A673 (cell line): ENCODE measurements at regions not wholly inside any gene's neighbourhood (a gene's known extent, or its start where the extent isn't known, plus 50 kb on each side); places are given as distances from the start of the nearest gene placed in this dataset.

Experiments used
- BruUV-seq: library from RNA; stranded (reverse); fragments of 400-500 nt; replicated peaks from 2 replicates; lab custom pipeline; 2021; lab: Mats Ljungman, UMichigan
- CTCF ChIA-PET: fragments of 300-600 bp; sonication (Branson Sonifier 250); formaldehyde crosslinking; loops from one replicate; lab custom pipeline; 2022; ENCODE audit warnings: antibody characterized with exemption; lab: Charles Lee
- POLR2A ChIA-PET: fragments of 300-600 bp; sonication (Branson Sonifier 250); formaldehyde crosslinking; loops from one replicate; lab custom pipeline; 2022; ENCODE audit warnings: antibody characterized with exemption; ENCODE audit not compliant: low non-redundant PET; lab: Charles Lee
- DNase-seq: peaks from one replicate; pipeline ENCODE4 v3.0.0-alpha.2; 2015; ENCODE audit warnings: low spot score
- H3K27ac ChIP-seq: fragments of 200-600 bp; sonication (generic); 2 replicates; pipeline ENCODE4 v1.5.1; 2016; ENCODE audit warnings: mixed run types, low read depth, mild to moderate bottlenecking, mixed read lengths, antibody characterized with exemption, low read length; ENCODE audit not compliant: poor library complexity, severe bottlenecking
- H3K27me3 ChIP-seq: fragments of 200-600 bp; sonication (generic); replicated peaks from 2 replicates; pipeline ENCODE4 v1.6.1; 2017; ENCODE audit warnings: mixed run types, low read depth, mild to moderate bottlenecking, mixed read lengths, antibody characterized with exemption, low read length; ENCODE audit not compliant: insufficient read depth, poor library complexity
- H3K36me3 ChIP-seq: fragments of 200-600 bp; sonication (generic); 2 replicates; pipeline ENCODE4 v1.6.1; 2016; ENCODE audit warnings: mixed run types, mild to moderate bottlenecking, mixed read lengths, antibody characterized with exemption, low read length; ENCODE audit not compliant: insufficient read depth, poor library complexity, severe bottlenecking
- H3K4me1 ChIP-seq: fragments of 200-600 bp; sonication (generic); 2 replicates; pipeline ENCODE4 v1.6.1; 2017; ENCODE audit warnings: mixed run types, mild to moderate bottlenecking, mixed read lengths, antibody characterized with exemption, low read length; ENCODE audit not compliant: insufficient read depth, poor library complexity, severe bottlenecking
- H3K4me3 ChIP-seq: fragments of 200-600 bp; sonication (generic); 2 replicates; pipeline ENCODE4 v1.5.1; 2016; ENCODE audit warnings: low read depth, mixed run types, mild to moderate bottlenecking, mixed read lengths, low read length; ENCODE audit not compliant: poor library complexity, severe bottlenecking
- H3K9me3 ChIP-seq: fragments of 200-600 bp; sonication (generic); 2 replicates; pipeline ENCODE4 v1.6.1; 2016; ENCODE audit warnings: mixed run types, low read depth, mild to moderate bottlenecking, mixed read lengths, antibody characterized with exemption, low read length; ENCODE audit not compliant: poor library complexity, severe bottlenecking
- EZH2 ChIP-seq: fragments of 200-600 bp; sonication (generic); IDR thresholded peaks from 2 replicates; pipeline ENCODE4 v1.6.1; 2017; ENCODE audit warnings: borderline replicate concordance, low read depth, mild to moderate bottlenecking, mixed read lengths, antibody characterized with exemption, low read length; ENCODE audit not compliant: poor library complexity, severe bottlenecking
- intact Hi-C: fragments of 100-400 bp; cut with micrococcal nuclease; formaldehyde crosslinking; loops from one replicate; pipeline ENCODE4 v1.10.0; 2022; ENCODE audit not compliant: unreplicated experiment
- TF ChIP-seq, protein P1 (sequence below): fragments of 300-800, 200-600 bp; sonication (generic); conservative IDR thresholded peaks from 2 replicates; pipeline ENCODE4 v1.5.1; 2017; ENCODE audit warnings: low read depth, mild to moderate bottlenecking, antibody characterized with exemption, low read length, moderate library complexity, mixed read lengths

GRCh38 chr6:147057705-147058342 is 146.4 kb upstream of the STXBP5 start:
- Histone ChIP-seq H3K36me3 (no peaks in the 10 kb centered on the region), H3K4me1 (no peaks in the 10 kb centered on the region), H3K9me3 (no peaks in the 10 kb centered on the region), H3K27me3 (no peaks in the 10 kb centered on the region), H3K4me3 (no peak overlapping the region), H3K27ac (no peak overlapping the region)
- intact Hi-C loops = no loop called here
- no peak for TF ChIP-seq EZH2
- TF ChIP-seq, protein P1, sequence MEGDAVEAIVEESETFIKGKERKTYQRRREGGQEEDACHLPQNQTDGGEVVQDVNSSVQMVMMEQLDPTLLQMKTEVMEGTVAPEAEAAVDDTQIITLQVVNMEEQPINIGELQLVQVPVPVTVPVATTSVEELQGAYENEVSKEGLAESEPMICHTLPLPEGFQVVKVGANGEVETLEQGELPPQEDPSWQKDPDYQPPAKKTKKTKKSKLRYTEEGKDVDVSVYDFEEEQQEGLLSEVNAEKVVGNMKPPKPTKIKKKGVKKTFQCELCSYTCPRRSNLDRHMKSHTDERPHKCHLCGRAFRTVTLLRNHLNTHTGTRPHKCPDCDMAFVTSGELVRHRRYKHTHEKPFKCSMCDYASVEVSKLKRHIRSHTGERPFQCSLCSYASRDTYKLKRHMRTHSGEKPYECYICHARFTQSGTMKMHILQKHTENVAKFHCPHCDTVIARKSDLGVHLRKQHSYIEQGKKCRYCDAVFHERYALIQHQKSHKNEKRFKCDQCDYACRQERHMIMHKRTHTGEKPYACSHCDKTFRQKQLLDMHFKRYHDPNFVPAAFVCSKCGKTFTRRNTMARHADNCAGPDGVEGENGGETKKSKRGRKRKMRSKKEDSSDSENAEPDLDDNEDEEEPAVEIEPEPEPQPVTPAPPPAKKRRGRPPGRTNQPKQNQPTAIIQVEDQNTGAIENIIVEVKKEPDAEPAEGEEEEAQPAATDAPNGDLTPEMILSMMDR = no peak
- POLR2A ChIA-PET = no interaction called here
- CTCF ChIA-PET = no interaction called here
- no TSS peak for BruUV-seq
- DNase-seq = no peak

- H3K27ac ChIP-seq = no peak overlapping the region
- intact Hi-C loops = no loop called here
- H3K4me1 ChIP-seq = no peaks in the 10 kb centered on the region
- H3K36me3 ChIP-seq = no peaks in the 10 kb centered on the region
- TF ChIP-seq, protein P1 = no peak
- TF ChIP-seq EZH2 = no peak
- ChIA-PET POLR2A (no interaction called here), CTCF (no interaction called here)
- DNase-seq = no peak
- no peak overlapping the region for H3K4me3 ChIP-seq
- no peaks in the 10 kb centered on the region for H3K9me3 ChIP-seq
- no TSS peak for BruUV-seq
- H3K27me3 ChIP-seq = no peaks in the 10 kb centered on the region
Observed at GRCh38 chr6:147058786-147059385, 145.3 kb upstream of the STXBP5 start.

DNA sequence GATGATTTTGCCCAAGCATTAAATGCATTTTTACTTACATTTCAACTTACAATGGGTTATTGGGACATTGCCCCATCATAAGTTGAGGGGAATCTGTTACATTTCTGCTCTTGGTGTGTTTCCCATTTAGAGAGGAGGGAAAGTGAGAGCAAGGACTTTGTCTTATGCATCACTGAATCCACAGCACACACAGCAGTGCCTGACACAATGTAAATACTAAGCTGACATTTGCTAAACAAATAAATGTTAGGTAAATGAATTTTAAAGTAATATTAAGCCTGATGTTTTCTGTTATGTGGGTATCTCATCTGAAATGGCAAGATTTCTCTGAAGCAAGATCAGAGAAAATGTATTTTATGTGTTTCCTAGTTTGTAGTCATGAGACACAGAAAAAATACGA is 143.6 kb upstream of the STXBP5 start:
- ChIA-PET CTCF (no interaction called here), POLR2A (no interaction called here)
- no peaks in the 10 kb centered on the region for H3K27me3 ChIP-seq
- no peak overlapping the region for H3K27ac ChIP-seq
- no peaks in the 10 kb centered on the region for H3K9me3 ChIP-seq
- H3K36me3 ChIP-seq = no peaks in the 10 kb centered on the region
- TF ChIP-seq, protein P1 = no peak
- no peak for TF ChIP-seq EZH2
- H3K4me1 ChIP-seq = no peaks in the 10 kb centered on the region
- no peak for DNase-seq
- H3K4me3 ChIP-seq = no peak overlapping the region
- intact Hi-C loops = no loop called here
- BruUV-seq = no TSS peak
